ENCODE measurements at regions not wholly inside any gene's neighbourhood (a gene's known extent, or its start where the extent isn't known, plus 50 kb on each side); places are given as distances from the start of the nearest gene placed in this dataset.

DNA sequence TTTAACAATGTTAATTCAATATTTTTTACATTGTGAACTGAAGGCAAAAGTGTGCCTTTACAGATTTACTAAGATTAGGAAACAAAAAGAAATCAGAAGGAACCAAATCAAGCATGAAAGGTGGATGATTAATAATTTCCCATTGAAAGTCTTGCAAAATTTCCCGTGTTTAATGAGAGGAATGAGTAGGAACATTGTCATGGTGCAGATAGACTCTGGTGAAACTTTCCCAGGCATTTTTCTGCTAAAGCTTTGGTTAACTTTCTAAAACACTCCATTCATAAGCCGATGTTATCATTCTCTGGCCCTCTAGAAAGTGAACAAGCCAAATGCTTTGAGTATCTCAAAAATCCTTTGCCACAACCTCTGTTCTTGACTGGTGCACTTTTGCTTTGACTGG lies 1522.8 kb upstream of the PABPC4L start:
- ATAC-seq (no peak), DNase-seq (ENCODE audit: low read depth, low spot score) (no peak)
- H2AFZ ChIP-seq (ENCODE audit: low read depth, low read length, poor library complexity, severe bottlenecking) = no peak overlapping the region
- BruUV-seq (replicated peaks) = no TSS peak
- H3K79me2 ChIP-seq (ENCODE audit: insufficient read depth, low read length) = no peaks in the 10 kb centered on the region
- RAD21 ChIA-PET (ENCODE audit: low non-redundant PET in 1 of 2, low total read pairs in 2 of 2, uncharacterized antibody in 2 of 2, unreplicated experiment in 2 of 2) = no interaction called here
- no peak overlapping the region for H3K4me2 ChIP-seq (ENCODE audit: low read length)
- H3K9me3 ChIP-seq (ENCODE audit: control insufficient read depth in 1 of 2, insufficient read depth in 1 of 2, low read depth in 1 of 2, low read length in 2 of 2) = no peaks in the 10 kb centered on the region
- intact Hi-C loops (cut with micrococcal nuclease) = no loop called here
- POLR2A ChIA-PET = no interaction called here
- no peak for TF ChIP-seq EZH2 (IDR thresholded peaks at IDR 0.05)
- TF ChIP-seq, protein P1, sequence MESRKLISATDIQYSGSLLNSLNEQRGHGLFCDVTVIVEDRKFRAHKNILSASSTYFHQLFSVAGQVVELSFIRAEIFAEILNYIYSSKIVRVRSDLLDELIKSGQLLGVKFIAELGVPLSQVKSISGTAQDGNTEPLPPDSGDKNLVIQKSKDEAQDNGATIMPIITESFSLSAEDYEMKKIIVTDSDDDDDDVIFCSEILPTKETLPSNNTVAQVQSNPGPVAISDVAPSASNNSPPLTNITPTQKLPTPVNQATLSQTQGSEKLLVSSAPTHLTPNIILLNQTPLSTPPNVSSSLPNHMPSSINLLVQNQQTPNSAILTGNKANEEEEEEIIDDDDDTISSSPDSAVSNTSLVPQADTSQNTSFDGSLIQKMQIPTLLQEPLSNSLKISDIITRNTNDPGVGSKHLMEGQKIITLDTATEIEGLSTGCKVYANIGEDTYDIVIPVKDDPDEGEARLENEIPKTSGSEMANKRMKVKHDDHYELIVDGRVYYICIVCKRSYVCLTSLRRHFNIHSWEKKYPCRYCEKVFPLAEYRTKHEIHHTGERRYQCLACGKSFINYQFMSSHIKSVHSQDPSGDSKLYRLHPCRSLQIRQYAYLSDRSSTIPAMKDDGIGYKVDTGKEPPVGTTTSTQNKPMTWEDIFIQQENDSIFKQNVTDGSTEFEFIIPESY (IDR thresholded peaks at IDR 0.05; ENCODE audit: extremely low read depth, insufficient replicate concordance, low read length) = no peak
- TF ChIP-seq SP1 (IDR thresholded peaks at IDR 0.05; ENCODE audit: low read depth) = no peak
- TF ChIP-seq SRF (IDR thresholded peaks at IDR 0.05; ENCODE audit: low read depth) = no peak
- no peak for TF ChIP-seq EGR1 (IDR thresholded peaks at IDR 0.05; ENCODE audit: low read depth)
- TF ChIP-seq POLR2A (IDR thresholded peaks at IDR 0.05; ENCODE audit: borderline replicate concordance, extremely low read depth, insufficient read depth, insufficient read length) = no peak
- TF ChIP-seq ZNF274 (IDR thresholded peaks at IDR 0.05; ENCODE audit: low read depth, low read length) = no peak
- no peak for TF ChIP-seq CEBPB (IDR thresholded peaks at IDR 0.05; ENCODE audit: low read depth)
- TF ChIP-seq FOSL1 (IDR thresholded peaks at IDR 0.05; ENCODE audit: low read depth) = no peak
- no peak for TF ChIP-seq ELF1 (IDR thresholded peaks at IDR 0.05; ENCODE audit: borderline replicate concordance, low read depth)
- TF ChIP-seq TCF7L2 (IDR thresholded peaks at IDR 0.05; ENCODE audit: borderline replicate concordance, extremely low read depth, insufficient read depth, insufficient read length) = no peak
- TF ChIP-seq, protein P2, sequence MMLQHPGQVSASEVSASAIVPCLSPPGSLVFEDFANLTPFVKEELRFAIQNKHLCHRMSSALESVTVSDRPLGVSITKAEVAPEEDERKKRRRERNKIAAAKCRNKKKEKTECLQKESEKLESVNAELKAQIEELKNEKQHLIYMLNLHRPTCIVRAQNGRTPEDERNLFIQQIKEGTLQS (IDR thresholded peaks at IDR 0.05) = no peak
- TF ChIP-seq YY1 (IDR thresholded peaks at IDR 0.05; ENCODE audit: extremely low read depth, insufficient replicate concordance, low read depth, low read length) = no peak
- TF ChIP-seq JUND (IDR thresholded peaks at IDR 0.05) = no peak
- no peak for TF ChIP-seq EZH2phosphoT487 (IDR thresholded peaks at IDR 0.05; ENCODE audit: borderline replicate concordance)
- TF ChIP-seq ZFX (IDR thresholded peaks at IDR 0.05) = no peak
- TF ChIP-seq, protein P3, sequence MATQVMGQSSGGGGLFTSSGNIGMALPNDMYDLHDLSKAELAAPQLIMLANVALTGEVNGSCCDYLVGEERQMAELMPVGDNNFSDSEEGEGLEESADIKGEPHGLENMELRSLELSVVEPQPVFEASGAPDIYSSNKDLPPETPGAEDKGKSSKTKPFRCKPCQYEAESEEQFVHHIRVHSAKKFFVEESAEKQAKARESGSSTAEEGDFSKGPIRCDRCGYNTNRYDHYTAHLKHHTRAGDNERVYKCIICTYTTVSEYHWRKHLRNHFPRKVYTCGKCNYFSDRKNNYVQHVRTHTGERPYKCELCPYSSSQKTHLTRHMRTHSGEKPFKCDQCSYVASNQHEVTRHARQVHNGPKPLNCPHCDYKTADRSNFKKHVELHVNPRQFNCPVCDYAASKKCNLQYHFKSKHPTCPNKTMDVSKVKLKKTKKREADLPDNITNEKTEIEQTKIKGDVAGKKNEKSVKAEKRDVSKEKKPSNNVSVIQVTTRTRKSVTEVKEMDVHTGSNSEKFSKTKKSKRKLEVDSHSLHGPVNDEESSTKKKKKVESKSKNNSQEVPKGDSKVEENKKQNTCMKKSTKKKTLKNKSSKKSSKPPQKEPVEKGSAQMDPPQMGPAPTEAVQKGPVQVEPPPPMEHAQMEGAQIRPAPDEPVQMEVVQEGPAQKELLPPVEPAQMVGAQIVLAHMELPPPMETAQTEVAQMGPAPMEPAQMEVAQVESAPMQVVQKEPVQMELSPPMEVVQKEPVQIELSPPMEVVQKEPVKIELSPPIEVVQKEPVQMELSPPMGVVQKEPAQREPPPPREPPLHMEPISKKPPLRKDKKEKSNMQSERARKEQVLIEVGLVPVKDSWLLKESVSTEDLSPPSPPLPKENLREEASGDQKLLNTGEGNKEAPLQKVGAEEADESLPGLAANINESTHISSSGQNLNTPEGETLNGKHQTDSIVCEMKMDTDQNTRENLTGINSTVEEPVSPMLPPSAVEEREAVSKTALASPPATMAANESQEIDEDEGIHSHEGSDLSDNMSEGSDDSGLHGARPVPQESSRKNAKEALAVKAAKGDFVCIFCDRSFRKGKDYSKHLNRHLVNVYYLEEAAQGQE (IDR thresholded peaks at IDR 0.05; ENCODE audit: low read depth) = no peak
- no peak for TF ChIP-seq POLR2AphosphoS5 (IDR thresholded peaks at IDR 0.05; ENCODE audit: low read depth, low read length)
- H3K27ac ChIP-seq (ENCODE audit: low read depth, low read length) = no peak overlapping the region
- no peaks in the 10 kb centered on the region for H3K27me3 ChIP-seq (ENCODE audit: insufficient read depth, low read length)
- no peaks in the 10 kb centered on the region for H3K9me2 ChIP-seq (ENCODE audit: insufficient read depth)
- no peaks in the 10 kb centered on the region for H3K36me3 ChIP-seq (ENCODE audit: control insufficient read depth in 1 of 2, insufficient read depth in 2 of 2, low read length in 2 of 2)
- no peak overlapping the region for H3K9ac ChIP-seq (ENCODE audit: low read length)
- H3K4me1 ChIP-seq (ENCODE audit: control insufficient read depth in 1 of 2, insufficient read depth in 2 of 2, low read length in 2 of 2) = no peaks in the 10 kb centered on the region
- H4K20me1 ChIP-seq (ENCODE audit: insufficient read depth) = no peaks in the 10 kb centered on the region
- no peak overlapping the region for H3K4me3 ChIP-seq (replicated peaks in 1 of 2; ENCODE audit: low read depth in 1 of 2, low read length in 2 of 2)
- CTCF ChIA-PET = no interaction called here

Measured in HCT116 (cell line).